GM19023 (cell line): ENCODE measurements at regions not wholly inside any gene's neighbourhood (a gene's known extent, or its start where the extent isn't known, plus 50 kb on each side); places are given as distances from the start of the nearest gene placed in this dataset.

Experiments used
- ATAC-seq: cut with Tn5 transposase; IDR thresholded peaks from one replicate; pipeline ENCODE4 v1.9.1; 2021; ENCODE audit warnings: mild to moderate bottlenecking, moderate library complexity; ENCODE audit not compliant: unreplicated experiment

DNA sequence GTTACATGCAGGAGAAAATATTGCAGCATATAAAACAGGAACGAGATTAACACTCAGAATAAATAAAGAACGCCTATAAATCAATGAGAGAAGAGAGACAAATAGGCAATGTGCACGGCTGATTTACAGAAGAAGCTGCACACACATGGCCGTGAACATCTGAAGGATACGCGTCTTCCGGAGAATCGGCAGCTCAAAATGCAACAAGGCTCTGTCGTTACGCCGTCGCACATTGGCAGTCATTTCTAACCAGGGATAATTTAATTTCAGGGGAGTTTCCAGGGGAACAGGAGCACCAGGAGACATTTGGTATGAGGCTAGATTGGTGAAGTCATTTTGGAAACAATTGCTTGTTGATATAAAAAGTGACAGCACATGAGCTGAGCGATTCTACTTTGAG is 745.2 kb downstream of the BRD1 start:
- no peak for ATAC-seq

DNA sequence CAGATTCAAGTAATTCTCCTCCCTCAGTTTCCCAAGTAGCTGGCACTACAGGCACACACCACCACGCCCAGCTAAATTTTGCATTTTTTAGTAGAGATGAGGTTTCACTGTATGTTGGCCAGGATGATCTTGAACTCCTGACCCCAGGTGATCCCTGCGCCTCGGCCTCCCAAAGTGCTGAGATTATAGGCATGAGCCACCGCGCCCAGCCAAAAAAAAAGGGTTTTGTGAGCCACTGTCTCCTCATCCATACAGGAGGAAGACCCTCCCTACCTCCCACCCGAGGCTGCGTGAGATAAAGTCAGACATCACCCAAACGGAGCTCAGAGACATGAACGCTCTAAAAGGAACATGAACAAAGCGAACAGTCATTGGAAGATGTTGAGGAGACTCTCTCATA is 745.7 kb downstream of the BRD1 start:
- ATAC-seq, result no peak

DNA sequence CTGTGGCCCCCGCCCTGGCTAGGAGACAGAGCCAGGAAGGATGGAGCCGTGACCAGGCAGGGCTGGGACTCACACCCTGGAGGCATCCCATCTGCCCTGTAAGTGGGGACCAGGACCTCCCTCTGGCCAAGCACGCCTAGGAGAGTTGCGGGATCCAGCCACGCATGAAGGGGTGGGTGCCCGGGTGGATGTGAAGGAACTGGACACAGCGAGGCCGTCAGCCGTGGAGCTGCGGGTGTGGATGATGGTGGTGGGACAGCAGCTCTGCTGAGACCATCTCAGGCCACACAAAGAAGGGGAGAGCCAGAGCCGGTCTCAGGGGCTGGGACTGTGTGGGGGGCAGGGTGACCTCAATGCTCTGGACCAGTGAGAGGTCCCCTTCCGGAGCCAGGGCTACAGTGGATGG is 746.4 kb downstream of the BRD1 start:
- ATAC-seq, result no peak

DNA sequence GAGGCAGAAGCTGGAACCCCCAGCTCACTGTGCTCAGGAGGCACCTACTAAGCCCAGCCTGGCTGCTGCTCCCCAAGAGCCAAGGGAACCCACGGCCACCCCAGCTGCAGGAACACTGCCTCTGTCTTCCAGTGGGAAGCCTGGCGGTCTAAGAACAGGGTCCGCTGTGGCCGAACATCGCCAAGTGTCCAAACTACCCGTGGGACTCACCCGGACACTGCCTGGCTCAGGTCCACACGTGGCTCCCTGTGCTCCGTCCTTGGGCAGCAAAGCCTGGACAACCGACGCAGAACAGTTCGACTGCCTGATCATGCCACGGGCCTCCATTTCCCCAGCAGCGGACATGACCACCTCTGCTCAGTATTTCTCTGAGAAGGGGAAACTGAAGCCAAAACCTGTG is 747.0 kb downstream of the BRD1 start:
- no peak for ATAC-seq

DNA sequence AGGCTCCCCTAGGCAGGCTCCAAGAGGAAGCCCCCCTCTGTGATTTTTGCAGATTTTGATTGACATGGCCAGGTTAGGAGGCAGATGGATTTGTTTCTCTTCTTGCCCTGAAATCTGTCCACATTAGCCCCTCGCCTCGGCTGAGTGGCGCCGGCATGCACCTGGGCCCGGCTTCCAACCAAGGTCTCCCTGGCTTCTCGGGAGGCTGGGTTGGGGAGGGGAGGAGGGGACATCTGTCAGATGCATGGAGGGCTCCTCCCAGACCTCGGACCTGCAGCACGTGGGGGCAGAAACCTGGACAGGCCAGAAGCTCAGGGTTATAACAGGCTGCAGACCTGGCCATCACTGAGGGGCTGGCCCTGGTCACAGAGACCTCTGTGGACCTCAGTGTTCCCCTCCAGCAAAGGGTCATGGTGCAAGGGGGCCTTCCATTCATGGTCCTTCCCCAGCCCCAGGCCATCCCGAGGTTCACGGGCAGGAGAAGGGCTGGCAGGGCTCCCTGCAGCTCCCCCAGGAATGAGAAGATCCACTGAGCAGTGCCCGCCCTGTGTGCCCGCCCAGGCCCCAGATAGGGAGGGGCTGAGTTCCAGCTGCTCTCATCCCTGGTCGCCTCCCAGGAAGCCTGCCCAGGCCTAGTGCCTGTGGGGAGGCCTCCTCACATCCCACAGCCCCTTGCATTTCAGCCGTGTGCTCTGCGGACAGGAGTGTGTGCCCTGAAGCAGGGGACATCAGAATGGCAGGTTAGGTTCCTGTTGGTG is 747.8 kb downstream of the BRD1 start:
- no peak for ATAC-seq

DNA sequence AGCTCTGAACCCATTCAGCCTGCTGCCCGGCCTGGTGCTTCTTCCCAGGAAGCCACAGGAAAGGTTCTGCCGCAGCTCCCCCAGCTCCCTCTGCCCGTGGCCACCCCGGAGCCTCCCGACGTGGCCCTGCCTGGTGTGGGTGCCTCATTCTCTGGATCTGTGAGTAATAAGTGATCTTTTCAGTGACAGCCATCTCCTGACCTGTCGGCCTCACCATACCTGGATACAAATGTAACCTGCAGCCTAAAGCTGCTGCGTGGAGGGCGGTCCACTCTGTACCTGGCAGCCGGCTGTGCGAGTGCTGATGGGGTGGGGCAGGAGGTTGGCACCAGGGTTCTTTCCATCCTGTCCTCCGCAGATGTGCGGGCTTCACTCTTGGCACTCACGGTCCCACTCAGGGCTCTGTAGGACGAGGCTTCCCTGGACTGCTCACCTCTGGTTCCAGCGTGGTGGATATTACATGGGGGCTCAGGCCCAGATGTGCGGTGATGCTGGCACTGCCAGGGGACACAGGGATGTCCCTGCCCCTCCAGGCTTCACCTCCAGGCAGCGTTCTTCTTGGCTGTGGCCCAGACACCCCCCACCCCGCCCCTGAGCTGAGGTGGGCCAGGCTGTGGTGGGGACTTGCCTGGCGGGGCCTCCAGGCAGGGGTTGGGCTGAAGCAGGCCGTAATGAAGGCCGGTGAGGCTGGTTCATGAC is 748.5 kb downstream of the BRD1 start:
- no peak for ATAC-seq

GRCh38 chr22:49078076-49078710 is 749.5 kb downstream of the BRD1 start:
- no peak for ATAC-seq

DNA sequence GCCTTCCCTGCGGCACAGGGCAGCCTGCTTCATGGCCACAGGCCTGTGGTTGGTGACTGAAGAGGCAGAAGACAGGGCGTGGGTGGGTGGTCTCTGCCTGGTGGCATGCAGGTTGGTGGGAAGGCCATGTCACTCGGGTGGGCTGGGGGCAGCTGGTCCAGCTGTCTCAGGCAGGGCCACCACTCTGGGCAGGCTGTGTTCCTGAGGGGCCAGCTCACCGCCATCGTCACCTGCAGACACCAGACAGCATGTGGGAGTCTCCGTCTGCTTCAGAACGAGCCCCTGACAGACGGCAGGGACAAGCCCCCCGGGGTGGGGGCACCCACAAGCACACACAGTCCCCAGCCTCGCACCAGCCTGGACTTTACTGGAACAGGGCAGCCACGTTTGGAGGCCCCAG is 750.1 kb downstream of the BRD1 start:
- no peak for ATAC-seq

DNA sequence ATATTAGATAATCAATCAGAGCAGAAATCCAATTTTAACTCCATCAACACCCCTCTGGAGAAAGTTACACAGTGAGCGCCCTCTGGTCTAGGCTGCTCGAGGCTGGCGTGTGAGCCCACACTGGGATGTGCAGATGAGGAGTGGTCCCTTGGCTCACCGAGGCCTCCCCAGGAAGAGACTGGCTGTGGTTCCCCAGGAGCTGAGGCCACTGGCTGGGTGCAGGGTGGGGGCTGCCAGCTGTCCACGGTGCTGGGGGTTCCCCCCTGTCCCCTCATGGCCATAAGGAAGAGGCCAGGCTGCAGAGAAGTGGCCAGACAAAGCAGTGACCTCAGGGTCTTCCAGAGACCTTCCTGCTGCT is 750.7 kb downstream of the BRD1 start:
- ATAC-seq, result no peak

GRCh38 chr22:49076300-49077035 is 751.2 kb downstream of the BRD1 start:
- ATAC-seq, result no peak

DNA sequence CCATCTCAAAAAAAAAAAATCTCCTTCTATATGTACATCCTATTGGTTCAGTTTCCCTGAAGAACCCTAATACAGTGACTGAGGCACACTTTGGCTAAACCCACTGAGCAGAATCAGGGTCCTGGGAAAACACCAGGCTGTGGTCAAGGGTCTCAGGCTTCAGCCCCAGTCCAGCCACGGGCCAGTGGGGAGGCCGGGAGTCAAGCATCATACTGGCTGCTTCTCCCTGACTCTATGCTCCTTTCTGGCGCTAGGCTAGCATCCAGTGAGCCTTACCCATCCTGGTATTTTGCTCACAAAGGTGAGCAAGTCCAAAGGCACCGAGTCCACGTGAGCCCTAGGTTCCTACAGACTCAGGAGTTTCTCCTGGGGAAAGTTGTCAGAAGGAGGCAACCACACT is 752.5 kb downstream of the BRD1 start:
- ATAC-seq, result no peak

DNA sequence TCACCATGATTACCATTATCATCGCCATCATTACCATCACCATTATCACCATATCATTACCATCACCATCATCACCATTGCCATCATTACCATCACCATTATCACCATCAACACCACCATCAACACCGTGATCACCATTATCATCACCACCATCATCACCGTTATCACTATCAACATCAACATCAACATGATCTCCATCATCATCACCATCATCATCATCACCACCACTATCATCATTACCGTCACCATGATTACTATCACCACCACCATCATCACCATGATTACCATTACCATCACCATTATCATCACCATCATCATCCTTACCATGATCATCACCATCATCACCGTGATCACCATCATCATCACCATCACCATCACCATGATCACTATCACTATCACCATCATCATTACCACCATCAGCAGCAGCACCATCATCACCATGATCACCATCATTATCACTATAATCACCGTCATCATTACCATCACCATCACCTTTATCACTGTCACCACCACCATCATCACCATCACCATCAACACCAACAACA is 753.7 kb downstream of the BRD1 start:
- ATAC-seq, result no peak

- no peak for ATAC-seq
Observed at GRCh38 chr22:49072996-49073645, 754.6 kb downstream of the BRD1 start.

DNA sequence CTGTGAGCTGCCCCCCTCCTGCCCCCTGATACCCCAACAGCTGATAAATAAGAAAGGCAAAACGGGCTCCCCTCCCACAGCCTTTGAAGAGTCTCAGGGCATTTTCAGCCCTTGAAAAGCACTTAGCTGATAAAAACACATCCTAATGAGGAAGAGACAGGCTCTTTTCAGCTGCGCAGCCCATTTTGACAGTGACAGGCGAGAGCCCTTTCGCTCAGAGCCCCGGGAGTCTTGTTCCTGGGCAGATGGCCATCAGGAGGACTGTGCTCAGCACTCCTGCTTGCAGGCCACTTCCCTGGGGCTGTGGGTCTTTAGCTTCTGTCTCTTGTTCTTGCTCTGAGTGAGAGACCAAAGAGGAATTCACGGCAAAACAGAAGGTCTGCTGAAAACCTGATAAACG is 757.2 kb downstream of the BRD1 start:
- no peak for ATAC-seq

GRCh38 chr22:49068861-49069500 is 758.7 kb downstream of the BRD1 start:
- no peak for ATAC-seq

GRCh38 chr22:49067504-49067903 is 760.2 kb downstream of the BRD1 start:
- no peak for ATAC-seq

GRCh38 chr22:49066619-49067018 is 761.1 kb downstream of the BRD1 start:
- ATAC-seq, result no peak

DNA sequence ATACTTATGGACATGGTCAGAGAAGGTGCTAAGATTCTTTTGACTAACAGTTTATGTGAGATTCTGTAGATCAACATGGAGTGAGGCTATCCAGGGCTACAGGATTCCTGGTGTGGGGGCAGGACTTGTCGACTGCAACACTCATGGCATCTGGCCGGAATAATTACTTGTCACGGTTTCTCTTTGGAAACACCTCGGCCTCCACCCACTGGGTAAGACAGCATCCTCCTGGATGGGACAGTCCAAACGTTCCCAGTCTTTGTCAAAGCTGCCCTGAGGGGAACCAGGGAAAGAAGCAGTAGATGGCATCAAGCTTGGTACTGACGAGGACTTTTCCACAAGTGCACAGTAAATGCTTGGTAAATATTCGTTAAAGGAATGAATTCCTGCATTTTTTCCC is 762.8 kb downstream of the BRD1 start:
- ATAC-seq, result no peak

GRCh38 chr22:49063545-49063890 is 764.2 kb downstream of the BRD1 start:
- no peak for ATAC-seq

DNA sequence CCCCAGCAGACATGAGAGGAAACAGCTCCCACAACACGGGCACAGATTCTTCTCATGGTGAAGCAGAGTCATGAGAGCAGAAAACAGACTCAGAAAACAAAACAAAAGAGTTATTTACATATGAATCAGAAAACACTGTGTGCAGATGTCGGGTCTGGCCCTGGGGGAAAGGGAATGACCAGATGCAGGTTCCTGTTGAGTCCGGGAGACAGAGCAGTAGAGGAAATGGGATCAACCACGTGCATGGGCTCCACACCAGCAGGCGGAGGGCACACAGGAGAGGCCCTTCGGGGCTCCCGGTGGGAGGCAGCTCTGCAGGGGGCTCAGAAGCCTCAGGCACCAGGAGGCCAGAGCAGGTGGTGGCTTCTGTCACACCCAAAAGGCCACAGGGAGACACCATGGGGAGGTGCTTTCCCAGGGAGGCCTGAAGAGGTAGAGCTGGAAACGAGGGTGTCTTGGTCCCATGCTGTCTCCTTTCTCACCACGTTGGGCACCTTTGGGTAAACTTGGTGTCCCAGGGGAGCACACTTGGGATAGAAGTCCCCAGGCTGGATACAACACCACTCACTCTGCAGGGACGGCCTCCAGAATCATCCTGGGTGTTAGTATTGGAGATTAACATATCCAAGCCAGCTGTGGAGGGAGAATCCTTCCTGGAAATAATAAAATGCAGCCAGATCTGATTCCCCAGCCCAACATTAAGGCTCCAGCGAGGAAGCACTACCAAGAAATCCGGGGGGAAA is 764.7 kb downstream of the BRD1 start:
- no peak for ATAC-seq
